GM19328 (cell line): ENCODE measurements at regions not wholly inside any gene's neighbourhood (a gene's known extent, or its start where the extent isn't known, plus 50 kb on each side); places are given as distances from the start of the nearest gene placed in this dataset.

Source experiments
- ATAC-seq: cut with Tn5 transposase; IDR thresholded peaks from one replicate; pipeline ENCODE4 v1.9.1; 2021; ENCODE audit warnings: mild to moderate bottlenecking, moderate library complexity; ENCODE audit not compliant: unreplicated experiment

DNA sequence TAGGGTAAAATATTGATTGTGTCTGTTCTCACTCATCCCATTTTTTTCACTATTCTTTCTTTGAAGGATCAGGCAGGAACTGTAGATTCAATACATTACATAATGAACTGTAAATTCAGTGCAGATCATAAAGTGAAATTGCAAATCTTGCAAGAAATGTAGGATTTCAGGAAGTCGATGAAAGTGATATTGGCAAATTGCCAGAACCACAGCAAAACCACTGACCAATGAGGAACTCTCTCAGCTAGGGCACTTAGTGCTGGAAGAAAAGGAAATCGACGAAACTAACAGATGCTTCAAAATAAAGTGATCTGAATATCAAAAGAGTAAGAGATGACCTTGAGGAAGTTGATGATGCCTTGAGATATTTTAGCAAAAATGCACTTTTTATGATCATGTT lies 157.6 kb downstream of the AACS start:
- ATAC-seq: no peak

DNA sequence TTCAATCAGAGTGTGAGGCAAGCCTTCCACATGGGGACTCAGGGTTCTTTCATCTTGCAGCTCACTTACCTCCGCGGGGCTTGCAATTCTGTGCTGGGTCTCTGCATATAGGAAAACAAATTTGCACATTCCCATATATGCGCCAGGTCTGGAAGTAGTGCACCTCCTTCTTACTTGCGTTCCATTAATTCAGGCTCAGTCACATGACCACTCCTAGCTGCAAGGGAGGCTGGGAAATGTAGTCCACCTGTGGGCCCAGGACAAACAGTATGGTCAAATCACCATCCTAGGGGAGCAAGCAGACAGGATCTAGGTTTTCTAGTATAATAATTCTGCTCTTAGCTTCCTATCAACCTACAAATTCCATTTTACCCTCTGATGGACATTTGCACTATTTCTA lies 160.4 kb downstream of the AACS start:
- no peak for ATAC-seq

DNA sequence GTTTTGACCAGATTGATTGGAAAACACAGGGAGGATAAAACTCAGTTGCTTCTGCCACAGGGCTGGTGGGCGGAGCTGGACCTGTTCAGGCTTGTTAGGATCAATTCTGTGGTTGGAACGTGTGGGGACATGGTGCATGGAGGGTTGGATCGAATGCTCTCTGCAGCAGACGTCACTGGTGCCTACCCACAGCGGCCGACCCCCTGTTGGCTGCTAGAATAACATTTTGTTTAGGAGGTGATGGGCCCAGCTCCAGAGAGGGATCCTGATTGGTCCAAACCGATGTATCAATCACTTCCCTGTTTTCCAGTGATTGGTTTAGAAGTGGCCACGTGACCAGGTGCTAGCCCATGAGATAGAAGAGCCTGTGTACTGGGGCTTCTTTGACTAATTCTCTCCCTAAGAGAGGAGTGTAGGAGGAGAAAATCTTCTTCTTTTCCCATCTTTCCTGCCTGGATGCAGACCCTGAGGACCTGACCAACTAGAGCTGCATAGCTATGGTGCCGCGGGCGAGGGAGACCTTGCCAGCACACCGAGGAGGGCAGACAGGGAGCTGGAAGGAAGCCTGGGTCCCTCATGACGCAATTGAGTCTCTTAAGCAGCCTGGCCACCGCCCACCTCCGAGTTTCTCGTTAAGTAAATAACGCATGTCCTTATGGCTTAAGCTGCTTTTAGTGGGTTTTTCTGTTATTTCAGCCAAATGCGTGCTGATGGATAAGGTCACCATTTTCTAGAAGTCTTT lies 163.5 kb downstream of the AACS start:
- ATAC-seq: no peak

- no peak for ATAC-seq
These were observed 164.8 kb downstream of the AACS start for GRCh38 chr12:125229878-125230530.

DNA sequence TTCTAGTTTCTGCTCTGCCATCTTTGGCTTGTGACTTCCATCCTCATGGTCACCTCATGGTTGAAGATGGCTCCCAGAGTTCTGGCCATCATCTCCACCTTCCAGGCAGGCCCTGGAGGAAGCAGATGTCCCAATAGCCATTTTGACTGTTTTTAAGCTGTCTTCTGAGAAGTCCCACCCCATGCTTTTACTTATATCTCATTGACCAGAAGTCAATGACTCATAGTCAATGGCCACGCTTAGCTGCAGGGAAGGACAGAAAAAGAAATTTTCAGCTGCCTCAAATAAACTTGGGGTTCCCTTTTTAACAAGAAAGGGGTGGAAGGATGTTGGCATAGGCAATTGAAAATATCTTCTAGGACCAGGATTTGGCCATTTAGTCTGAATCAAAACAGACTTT lies 168.1 kb downstream of the AACS start:
- ATAC-seq: no peak

DNA sequence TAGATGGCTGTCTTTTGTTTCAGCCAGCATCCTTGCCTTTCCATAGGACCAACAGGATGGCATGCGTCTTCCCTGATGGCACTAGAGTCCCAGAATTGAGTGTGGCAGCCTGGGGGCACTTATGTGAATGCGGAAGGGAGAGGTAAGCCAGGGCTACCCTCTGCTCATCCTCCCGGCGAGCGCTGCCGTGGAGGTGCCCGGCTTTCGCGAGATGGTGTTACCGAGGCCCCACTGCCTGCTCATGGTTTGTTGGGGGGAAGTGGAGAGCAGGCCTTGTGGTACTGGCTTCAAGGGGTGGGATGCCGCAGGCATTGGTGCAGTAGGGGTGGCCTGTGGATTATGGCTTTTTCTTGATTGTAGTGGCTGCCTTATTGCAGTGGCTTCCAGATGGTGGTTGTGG lies 174.3 kb downstream of the AACS start:
- no peak for ATAC-seq

- ATAC-seq: no peak
These were observed 175.5 kb downstream of the AACS start for GRCh38 chr12:125240717-125241116.

DNA sequence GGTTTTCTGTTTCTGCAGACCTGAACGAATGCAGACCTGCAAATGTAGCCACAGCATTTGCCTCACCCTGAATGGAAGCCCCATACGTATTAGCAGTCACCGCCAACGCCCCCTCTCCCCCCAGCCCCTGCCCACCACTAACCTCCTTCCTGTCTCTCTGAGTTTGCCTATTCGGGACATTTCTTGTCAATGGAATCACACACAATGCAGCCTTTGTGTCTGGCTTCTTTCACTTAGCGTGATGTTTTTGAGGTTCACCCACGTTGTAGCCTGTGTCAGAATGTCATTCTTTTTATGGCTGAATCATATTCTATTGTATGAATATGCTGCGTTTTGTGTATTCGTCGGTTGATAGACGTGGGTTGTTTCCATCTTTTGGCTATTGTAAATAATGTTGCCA lies 178.6 kb downstream of the AACS start:
- ATAC-seq: no peak

DNA sequence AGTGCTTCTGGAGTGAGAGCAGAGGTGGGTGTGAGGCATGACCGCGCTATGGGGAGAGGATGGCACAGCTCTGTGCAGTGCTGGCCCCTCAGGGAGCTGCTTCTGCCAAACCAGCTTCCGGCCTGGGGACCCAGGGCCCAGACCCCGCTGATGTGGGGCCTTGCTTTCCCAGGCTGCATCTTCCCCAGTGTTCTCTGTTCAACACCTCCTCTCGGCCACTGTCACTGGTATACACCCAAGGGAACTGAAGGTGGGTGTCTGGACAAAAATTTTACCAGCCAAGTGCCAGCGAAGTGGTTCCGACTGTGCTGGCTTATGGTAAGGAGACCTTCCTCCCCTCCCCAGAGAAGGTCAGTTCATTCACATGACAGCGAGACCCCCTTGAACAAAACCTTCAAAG lies 179.1 kb downstream of the AACS start:
- no peak for ATAC-seq

DNA sequence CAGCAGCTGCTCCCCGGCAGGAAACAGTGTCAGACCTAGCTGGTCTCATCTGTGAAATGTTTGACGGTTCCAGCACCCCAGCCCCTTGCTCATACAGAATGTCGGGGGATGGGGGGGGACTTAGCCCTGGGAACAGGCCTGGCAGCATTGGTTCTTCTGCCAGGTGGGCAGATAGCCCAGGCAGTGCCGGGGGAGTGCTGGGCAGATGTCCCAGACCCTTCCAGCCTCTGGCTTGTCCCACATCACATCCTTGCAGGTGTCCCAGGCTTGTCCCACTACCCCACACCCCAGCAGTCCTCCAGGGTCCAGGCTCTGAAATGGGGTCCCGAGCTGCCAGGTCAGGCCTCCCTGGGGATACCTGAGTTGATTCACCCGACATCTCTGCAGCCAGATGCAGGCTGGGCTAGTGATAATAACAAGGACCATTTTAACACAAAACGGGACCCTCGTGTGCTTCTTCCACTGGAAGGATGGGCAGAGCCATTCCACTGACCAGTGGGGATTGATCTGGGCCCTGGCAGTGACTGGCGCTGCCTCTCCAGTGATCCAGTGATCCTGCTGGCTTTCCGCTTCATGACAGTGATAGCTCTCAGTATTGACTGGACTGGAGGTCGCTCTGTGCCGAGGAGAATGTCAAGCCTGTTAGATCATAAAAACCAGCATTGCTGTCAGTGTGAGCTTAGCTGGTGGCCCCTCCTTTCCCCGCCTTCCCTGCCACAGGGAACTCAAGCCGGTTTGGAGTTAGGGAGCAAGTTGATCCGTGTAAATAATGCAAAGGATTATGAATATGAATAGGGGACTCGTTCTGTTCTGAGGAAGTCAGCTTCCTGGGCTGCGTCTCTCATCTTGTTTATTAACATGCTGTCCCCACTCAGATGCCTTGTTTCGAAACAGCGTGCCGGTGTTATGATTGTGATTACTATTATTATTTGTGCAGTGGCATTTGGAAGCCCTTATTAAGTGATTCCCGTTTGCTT lies 180.6 kb downstream of the AACS start:
- no peak for ATAC-seq

DNA sequence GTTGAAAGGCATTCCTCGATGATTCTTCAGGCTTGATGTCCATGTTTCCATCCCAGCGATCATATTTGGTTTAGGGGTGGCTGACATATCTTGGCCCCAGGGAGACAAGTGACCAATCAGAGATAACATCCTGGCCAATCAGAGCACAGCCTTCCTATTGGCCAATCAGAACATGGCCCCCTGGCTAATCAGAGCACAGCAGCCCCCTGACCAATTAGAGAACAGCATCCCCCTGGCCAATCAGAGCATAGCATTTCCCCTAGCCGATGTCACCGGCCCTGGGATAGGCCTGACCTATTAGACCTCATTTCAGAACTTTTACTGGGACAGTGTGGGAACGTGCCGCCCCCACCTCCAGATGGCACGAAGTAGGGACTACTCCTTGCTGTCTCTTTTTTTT lies 182.2 kb downstream of the AACS start:
- no peak for ATAC-seq

DNA sequence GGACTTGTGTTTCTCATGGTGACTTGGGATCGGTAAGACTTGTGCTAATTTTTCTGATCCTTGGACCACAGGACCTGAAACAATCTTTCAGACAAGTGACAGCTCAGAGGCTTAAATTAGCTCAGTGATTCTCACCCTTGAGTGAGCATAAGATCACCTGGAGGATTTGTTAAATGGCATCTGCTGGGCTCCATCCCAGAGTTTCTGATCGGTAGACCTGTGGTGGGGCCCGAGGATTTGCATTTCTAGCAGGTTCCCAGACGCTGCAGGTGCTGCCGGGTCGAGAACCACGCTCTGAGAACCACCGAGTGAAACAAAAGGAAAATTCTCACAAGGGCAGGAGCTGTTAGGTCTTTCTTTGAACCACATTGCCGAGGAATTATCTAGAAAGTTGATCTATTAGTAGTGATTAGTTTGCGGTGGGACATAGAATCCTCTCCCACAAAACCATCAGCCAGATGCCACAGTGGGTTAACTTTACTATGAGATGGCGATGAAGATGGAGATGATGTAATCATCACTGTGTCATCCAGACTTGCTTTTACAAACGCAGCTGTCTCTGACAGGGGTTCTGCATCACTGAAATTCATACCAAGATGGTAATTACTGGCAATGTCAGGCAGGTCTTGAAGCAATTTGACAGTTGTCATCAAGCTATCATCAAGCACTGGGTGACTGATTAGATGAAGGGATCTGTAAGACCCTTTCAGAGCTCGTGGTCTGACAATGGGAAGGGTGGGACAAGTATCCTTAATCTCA lies 184.0 kb downstream of the AACS start:
- ATAC-seq: no peak

DNA sequence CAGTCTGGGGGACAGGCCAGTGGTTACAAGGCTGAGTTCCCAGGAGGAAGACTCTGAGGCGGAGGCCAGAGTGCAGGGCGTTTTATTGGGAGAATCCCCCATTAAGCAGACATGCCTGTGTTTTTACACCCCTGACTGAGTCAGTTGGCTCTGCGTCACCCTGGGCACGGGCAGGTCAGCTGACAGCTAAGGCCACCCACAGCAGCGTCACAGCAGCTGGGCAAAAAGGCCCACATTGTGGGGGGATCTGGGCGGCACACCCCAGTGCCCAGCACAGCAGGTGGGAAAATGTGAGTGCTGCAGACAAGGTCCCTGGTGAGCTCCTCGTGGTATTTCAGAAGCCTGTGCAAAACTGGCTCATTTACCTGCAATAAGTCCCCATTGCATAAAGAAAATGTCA lies 184.7 kb downstream of the AACS start:
- ATAC-seq: no peak

DNA sequence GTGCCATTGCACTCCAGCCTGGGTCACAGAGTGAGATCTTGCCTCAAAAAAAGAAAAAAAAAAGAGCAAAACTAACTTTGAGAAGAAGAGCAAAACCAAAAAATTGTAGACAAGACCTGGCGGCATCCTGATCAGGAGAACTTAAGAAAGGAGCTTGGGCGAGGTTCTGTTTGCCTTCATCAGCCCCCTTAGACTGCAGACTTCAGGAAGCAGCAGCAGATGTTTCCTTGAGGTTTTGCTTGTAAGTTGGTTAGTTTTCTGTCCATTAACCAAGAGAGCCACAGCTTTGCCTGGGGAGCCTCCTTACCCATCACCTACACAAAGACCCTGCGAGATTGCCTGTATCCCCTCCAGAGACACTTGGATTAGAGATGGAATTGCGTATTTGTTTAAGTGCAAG lies 189.0 kb downstream of the AACS start:
- ATAC-seq: no peak

DNA sequence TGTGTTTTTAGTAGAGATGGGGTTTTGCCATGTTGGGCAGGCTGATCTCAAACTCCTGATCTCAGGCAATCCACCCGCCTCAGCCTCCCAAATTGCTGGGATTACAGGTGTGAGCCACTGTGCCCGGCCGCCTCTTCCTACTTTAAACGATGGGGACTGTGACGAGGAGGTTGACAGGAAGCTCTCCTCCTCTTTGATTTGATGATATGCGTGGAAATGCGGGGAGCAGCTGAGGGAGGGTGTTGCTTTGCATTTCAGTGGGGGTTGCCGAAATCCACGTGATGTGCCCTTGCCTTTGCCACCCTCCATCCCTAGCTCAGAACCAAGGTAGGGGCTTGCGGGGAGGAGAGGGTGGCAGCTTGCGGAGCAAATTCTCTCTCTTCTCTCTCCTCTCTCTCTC lies 189.6 kb downstream of the AACS start:
- ATAC-seq: no peak

GRCh38 chr12:125255935-125256633 lies 190.8 kb downstream of the AACS start:
- no peak for ATAC-seq

DNA sequence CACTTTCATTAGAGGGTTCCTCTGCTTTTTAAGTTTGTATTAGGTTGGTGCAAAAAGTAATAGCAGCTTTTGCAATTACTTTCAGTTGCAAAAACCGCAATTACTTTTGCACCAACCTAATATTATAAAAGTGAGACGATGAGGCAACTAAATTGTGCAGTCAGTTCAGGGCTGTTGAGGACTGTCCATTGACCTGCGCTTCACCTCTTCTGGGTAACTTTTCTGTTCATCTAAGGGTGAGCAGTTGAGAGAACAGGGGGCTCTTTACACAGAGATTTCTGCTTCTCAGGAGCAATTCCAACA lies 191.3 kb downstream of the AACS start:
- no peak for ATAC-seq

- ATAC-seq: no peak
These were observed 194.1 kb downstream of the AACS start for GRCh38 chr12:125259178-125259867.

DNA sequence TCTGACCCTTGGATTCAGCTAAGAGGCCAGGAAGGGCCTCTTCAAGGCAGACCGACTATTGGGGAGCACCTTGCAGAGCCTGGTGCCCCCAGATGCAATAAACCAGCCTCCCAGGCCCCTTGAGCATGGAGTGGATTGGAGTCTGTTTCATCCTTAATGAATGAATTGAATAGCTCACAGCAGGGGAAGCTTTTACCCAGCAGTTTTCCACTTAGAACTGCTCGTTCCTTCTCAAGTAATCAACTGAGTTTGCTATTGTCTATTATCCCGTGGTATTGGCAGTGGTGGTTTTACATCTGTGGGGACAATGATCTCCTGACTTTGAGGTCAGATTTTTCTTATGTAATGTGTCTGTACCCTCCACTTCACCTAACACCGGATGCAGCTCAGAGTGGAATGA lies 197.6 kb downstream of the AACS start:
- ATAC-seq: no peak

- ATAC-seq: no peak
These were observed 198.2 kb downstream of the AACS start for GRCh38 chr12:125263385-125263784.
